GM18868 (cell line): ENCODE measurements at regions not wholly inside any gene's neighbourhood (a gene's known extent, or its start where the extent isn't known, plus 50 kb on each side); places are given as distances from the start of the nearest gene placed in this dataset.
"Not testable (repeated sequence)": the region's sequence is repeated elsewhere in the genome, so short reads cannot be mapped to it uniquely, and the experiment has no call there.

Source experiments
- ATAC-seq: cut with Tn5 transposase; IDR thresholded peaks from one replicate; pipeline ENCODE4 v1.9.1; 2021; ENCODE audit warnings: mild to moderate bottlenecking, moderate library complexity; ENCODE audit not compliant: unreplicated experiment

DNA sequence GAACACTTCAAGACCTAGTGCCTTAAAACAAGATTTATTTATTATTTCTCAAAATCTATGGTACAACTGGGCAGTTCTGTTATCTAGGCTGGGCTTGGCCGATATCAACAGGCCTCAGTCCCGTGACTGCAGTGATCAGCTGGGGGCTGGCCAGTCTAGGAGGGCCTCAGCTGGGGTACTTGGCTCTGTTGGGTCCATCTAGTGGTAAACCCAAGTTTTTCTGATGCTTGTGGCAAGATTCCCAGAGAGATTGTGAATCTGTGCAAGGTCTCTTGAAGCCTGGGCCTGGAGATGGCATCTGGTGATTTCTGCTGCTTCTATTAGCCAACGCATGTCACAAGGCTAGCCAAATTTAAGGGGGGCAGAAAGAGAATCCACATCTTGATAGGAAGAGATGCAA lies 482.4 kb upstream of the SGO1 start:
- peak; percentile 42 for ATAC-seq

DNA sequence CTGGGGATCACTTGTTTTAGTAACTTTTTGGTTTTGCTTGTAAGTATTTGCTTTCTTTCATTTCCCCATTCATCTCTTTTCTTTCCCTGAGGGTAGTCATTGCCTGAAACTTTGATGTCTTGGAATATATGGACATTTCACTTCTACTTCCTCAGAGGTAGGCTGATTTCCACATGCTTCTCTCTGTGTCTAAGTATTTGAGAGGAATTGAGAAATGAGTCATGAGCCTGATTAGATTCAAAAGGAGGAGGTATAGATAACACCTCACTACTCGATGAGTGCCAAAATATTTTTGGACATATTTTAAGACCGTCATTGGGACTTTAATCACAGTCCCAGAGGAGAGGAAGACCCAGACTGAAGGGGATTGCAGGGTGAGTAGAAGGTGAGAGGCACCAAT lies 480.1 kb upstream of the SGO1 start:
- no peak for ATAC-seq

DNA sequence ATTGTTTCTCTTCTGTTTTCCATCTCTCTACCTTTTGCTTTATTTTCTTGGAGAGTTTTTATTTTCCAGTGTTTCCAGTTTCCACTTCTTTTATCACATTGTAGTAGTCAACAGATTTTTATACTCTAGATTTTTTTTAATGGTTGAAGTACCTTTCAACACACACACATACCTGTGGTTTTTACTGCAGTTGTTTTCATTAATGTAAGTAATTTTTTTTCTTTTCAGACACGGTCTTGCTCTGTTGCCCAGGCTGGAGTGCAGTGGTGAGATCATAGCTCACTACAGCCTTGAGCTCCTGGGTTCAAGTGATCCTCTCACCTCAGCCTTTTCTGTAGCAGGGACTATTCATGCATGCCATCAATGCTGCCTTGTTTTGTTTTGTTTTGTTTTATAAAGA lies 472.5 kb upstream of the SGO1 start:
- ATAC-seq: no peak

DNA sequence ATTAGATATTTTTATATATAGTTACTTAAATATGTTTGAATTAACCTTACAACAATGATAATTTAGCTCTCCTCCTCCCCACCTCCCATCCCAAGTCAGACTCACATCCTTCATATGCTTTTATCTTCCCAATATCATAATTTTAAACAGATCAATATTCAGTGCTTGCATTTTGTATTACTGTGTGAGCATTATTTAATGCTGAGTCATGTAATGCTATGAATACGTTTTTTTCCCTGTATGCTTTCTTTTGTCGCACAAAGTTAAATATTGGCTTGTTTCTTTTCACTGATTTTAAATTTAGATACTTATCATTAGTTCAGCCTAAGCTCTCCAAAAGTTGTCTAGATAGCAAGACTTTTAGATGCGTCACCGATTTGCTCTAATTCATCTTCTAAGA lies 471.6 kb upstream of the SGO1 start:
- ATAC-seq: no peak

DNA sequence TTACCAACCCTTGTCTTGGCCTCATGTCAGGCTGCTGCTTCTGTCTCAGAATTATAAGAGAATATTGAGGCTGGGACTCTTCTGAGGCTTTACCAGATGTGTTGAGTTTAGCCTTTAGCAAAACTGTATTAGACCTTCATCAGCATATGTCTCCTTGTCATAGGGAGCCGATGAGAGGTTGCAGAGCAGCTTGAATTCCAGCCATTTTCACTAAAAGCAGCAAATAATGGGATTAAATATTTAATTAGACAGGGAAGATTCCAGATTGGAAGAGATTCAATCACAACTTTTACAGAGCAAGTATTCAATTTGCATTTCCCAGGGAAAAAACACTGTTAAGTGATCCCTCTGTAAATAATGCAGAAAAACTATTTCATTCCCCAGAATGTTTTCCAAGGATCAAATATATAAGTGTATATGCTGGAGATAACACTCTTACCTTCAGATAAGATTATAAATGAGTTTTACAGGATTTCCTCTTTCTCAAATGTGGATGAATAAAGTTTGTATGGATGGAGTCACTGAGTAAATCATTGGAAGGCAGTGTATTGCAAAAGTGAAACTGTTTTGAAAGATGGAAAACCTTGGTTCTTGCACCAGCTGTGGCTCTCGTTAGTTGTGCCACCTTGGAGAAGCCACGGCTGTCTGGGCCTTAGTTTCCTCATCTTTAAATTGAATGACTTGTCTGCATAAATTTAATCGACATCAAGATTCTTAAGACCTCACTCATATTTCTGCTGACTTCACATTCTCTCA lies 466.4 kb upstream of the SGO1 start:
- no peak for ATAC-seq

DNA sequence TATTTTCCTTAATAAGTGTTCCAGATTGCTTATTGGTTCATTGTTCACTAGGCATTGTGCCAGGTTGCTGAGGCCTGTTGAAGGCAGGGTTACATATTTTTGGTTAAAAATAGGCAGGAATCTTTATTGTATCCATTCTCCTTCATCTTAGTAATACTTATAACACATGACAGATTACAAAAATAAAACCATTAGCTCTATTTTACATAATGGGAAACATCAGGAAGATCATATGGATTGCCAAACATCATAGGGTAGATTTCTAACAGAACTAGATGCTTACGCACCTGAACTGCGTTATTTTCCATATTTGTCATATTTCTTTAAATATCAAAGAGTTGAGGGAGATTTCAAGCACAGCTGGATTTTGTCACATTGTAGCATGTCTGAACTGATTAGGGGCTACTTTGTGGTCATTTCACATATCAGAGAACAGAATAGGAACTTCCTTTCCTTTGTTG lies 462.9 kb upstream of the SGO1 start:
- no peak for ATAC-seq

DNA sequence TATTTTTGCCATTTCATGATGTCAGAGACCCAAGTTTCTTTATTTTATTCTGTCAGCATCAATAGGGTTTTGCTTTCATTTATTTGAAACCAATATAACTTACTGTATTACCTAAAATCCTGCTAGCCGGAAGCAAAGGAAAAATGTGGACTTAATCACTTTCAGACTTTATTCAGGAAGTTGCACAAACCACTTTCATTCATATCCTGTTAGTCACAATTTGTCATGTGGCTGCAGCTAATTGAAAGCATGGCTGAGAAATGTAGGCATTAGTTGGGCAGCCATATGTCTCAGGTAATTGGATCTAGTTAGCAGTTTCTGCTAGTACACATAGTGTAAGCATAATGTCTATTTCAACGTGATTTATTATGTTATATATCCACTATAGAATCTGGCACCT lies 462.3 kb upstream of the SGO1 start:
- ATAC-seq: no peak

DNA sequence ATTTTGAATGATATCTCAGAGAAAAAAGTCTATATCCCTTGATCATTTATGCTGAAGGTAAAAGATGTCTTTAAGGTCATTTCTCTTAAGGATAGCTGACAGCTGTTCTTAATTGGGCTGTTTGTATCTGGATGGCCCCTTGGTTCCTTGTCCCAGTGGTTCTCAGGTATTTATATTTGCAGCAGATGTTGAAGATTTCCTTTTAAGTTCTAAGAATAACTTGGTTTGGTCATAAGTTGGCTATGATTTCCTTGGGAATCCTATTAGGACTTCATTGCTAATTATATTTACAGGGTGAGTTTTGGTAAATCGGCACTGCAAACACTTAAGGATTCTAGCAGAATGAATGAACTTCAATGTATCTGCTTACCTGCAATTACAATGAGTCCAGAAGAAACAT lies 460.4 kb upstream of the SGO1 start:
- no peak for ATAC-seq

DNA sequence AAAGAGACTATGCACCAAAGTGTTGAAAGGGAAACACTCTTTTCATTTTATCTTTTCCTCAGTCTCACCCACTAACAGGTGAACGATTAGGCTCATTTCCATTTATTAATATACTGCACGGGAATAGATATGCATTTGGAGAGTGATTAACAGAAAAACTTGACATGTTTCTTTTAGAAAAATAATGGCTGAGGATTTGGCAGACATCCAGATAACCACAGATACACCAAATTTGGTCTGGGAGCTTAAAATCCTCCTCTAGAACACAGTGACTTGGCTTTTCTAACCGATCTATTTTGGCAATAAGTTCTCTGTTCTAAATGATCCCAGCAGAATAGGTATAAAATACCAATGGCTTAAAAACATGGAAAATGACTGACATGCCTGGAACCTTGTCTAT lies 459.3 kb upstream of the SGO1 start:
- no peak for ATAC-seq

DNA sequence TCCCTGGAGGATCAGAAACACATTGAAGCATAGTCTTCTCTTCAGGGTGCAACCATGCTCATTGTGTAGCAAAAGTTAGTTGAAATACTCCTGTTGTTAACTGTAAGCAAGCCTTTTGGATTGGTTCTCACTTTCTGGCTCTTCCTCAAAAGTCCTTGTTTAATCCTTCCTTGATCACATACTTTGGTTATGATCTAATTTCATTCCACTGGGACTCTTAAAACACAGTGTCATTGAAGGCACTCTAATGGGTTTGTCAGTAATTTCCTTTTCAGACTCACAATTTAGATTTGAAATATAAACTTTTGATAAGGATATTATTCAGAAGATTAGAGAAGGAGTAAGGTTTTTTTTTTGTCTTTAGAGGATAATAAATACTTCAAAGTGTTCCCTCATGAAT lies 451.7 kb upstream of the SGO1 start:
- ATAC-seq: no peak

DNA sequence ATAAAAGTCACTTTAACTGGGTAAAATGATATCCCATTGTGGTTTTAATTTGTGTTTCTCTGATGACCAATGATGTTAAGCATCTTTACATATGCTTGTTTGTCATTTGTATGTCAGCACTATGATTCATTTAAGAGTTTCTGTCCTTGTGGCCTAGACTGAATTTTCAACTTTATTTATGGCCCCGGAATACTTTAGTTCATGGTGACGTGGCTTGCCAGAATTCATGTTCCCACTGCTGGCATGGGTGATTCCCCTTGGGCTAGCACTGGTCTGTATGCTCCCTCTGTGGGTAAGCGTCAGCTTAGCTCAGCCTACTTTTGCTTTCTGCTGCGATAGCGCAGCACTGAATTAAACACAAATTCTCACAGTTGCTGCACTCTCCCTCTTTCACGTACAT lies 436.3 kb upstream of the SGO1 start:
- ATAC-seq: no peak

DNA sequence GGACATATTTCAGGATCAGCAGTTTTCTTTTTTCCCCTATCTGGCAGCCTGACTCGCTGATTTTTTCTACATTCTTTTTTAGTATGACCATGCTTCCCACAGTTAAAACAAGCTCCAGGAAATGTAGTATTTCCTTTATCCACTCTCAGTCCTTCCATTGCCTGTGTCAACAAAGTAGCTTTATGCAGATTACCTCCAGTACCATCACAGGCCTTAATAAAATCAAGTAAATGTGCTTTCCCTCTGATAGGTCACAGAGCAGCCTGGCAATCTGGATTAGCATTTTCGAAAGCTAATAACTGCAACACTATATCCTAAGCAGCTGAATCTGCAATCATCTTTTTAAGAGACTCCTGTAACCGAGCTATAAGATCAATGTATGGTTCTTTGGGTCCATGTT lies 432.6 kb upstream of the SGO1 start:
- ATAC-seq: not testable (repeated sequence)

DNA sequence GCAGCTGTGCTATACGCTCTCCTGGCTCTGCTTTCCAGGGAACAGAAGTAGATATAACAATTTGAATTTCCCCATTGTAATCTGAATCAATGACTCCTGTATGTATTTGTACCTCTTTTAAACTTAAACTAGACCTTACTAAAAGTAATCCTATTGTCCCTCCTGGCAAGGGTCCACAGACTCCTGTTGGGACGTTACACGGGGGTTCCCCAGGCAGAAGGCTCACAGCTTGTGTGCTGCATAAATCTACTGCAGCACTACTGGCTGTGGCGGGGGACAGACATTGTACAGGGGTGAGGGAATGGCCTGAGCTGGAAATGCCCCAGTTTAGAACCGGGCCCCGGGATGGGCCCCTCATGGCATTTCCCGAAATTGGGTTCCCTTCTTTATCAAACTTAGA lies 432.2 kb upstream of the SGO1 start:
- ATAC-seq: not testable (repeated sequence)

DNA sequence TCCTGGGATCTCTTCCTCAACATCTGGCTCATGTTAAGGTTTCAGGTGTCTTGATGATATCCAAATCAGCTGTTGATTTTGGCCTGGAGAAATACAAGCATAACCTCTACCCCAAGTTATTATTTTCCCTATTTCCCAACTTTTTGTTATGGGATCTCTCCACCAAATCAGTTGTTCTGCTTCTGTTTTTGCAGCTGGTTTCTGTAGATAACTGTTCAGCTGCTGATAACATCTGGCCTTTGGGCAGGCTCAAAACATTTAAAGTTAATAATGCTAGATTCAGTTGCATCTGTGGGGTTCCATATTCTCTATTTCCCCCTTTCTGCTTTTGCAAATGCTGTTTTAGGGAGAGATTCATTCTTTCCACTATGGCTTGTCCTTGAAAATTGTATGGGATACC lies 430.0 kb upstream of the SGO1 start:
- ATAC-seq: not testable (repeated sequence)

DNA sequence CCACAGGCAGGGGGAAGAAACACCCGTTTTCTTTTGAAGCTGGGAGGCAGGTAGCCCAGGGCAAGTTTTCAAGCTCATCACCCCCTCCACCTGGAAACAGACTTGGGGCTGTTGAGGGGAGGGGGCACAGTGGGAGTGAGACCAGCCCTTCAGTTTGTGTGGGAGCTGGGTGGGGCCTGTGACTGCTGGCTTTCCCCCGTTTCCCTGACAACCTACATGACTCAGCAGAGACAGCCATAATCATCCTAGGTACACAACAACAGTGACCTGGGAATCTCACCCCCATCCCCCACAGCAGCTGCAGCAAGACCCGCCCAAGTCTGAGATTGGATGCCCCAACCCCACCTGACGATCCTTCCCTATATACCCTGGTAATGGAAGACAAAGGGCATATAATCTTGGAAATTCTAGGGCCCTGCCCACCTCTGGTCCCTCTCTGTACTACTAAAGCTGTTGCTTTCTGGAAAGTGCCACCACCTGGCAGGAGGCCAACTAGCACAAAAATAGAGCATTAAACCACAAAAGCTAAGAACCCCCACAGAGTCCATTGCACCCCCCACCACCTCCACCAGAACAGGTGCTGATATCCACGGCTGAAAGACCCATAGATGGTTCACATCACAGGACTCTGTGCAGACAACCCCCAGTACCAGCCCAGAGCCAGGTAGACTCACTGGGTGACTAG lies 422.2 kb upstream of the SGO1 start:
- ATAC-seq: no peak

DNA sequence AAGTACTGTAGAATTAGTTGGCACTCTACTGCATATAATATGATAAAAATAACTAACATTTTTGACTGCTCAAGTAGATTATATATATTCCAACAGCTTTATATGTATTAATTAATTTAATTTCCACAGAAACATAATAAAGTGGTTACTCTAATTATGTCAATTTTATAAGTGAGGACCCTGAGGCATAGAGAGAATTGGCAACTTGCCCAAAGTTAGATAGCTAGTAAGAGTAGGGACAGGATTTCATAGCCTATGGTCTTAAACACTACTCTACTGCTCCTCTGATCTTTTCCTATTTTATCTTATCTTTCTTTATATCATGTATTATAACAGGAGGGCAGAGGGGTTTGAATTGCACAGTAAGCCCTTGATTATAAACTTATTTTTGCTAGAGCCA lies 418.7 kb upstream of the SGO1 start:
- no peak for ATAC-seq

DNA sequence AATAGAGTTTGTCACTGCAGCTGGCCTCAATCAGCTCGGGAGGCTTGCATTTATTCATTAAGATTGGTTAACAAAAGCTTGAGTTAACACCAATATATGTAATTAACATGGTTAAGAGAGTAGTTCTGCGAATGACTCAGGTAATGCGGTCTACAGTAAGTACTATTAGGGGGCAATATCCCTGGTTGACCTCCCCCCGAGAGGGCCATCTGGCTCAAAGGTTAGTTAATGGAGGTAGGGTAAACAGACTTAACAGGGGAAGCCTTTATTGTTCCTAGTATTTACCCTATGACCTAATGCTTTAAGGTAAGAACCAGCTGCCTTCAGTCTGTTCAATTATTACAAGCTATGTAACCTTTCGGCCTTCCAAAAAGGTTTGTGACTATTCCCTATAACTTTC lies 403.3 kb upstream of the SGO1 start:
- ATAC-seq: no peak

DNA sequence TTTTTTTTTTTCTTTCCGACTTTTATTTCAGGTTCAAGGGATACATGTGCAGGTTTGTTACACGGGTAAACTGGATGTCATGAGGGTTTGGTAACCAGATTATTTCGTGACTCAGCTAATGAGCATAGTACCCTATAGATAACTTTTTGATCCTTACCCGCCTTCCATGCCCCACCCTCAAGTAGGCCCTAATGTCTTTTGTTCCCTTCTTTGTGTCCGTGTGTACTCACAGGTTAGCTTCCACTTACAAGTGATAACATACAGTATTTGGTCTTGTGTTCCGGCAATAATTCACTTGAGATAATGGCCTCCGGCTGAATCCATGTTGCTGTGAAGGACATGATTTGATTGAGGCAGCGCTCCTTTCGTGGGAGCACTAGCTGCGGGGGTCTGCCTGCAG lies 402.8 kb upstream of the SGO1 start:
- ATAC-seq: no peak

DNA sequence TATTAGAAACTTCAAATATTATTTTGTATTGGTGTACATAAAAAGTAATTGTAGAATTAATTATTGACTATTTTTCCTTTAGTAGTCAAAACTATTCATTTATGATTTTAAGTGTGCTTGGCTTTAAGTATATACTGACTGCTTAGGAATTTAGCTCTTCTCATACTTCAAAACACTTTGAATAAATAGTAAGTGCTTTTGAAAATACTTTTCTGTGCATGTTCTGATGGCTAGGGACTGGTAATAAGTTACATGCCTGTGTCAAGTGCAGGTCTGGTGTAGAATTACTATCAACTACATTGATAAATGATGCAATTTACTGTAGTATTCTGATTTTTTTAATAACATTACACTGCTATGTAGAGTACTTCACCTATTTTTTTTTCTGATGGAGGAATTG lies 397.6 kb upstream of the SGO1 start:
- ATAC-seq: no peak

DNA sequence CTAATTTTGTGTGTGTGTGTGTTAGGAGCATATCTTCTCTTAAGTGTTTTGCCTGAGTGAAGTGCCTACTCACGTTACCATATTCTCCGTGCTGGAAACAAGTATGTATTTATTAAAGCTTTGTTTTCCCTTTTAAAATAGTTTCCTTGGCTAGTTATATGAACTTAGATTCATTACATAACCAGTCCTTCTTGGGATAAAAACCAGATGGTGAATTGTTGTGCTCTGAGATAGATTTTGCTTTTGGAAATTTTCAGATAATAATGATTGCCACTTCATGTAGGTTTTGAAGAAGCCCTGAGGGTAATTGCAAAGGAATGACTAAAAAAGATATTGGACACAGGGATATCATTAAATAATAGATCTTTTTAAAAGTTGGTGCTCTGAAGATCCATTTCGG lies 390.2 kb upstream of the SGO1 start:
- ATAC-seq: no peak

DNA sequence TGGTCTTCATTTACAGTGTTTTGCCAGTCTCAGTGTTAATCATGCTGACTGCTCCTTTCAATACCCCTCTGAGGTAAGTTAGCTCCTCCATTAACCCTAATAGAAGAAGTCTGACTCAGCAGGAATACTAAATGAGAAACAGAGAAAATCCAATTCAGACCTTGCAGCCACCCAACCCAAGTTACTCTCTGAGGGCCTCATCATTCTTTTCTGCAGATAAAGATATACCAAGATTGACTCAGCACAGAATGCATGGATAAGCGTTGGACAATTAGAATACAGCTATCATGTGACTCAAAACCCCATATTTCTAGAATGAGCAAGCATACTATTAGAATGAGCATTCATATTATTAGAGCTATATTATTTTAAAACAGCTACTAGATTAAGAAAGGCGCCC lies 389.1 kb upstream of the SGO1 start:
- no peak for ATAC-seq

DNA sequence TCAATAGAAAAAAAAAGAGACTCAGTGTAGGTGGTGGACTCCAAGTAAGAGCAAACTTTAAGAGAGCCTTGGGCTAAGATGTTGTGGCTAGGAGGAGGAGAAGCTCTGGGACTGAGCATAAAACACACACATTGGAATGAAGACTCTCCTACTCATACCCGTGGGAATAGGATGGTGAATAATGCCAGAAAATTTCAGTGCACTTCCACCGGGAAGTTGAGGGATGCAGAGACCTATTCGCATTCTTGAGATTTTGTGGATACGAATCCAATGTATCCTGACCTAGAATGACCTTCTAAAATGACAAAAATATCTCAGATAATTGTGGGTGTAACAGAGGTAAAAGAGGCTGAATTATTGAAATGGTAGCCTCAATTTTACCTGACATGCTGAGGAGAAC lies 388.7 kb upstream of the SGO1 start:
- no peak for ATAC-seq

DNA sequence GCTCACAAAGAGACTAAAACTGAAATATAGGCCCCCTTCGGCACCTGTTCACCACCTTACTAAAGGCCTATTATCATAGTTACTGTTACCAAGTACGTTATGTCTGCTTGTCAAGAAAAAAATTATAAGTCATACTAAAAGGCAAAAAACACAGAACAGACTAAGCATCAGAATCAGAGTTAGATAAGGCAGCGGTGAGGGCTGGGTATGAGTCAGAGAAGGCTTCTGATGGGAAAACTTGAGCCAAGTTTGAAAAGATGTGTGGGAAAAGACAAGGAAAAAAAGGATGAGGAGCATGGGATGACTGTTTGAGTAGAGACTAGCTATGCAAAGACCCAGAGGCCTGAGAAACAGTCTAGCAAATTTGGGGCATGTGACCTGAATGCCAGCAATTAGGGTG lies 387.2 kb upstream of the SGO1 start:
- ATAC-seq: no peak
